MCF 10A (cell line): ENCODE measurements at regions not wholly inside any gene's neighbourhood (a gene's known extent, or its start where the extent isn't known, plus 50 kb on each side); places are given as distances from the start of the nearest gene placed in this dataset.

Experiments used
- BruUV-seq: library from RNA; stranded (reverse); fragments of 400-500 nt; replicated peaks from 2 replicates; lab custom pipeline; 2021; lab: Mats Ljungman, UMichigan
- CTCF ChIA-PET: fragments of 300-600 bp; sonication (Branson Sonifier 250); formaldehyde crosslinking; extraction: SDS; loops from one replicate; lab custom pipeline; 2021; ENCODE audit warnings: antibody characterized with exemption, inconsistent platforms; lab: Yijun Ruan, JAX
- POLR2A ChIA-PET: fragments of 300-600, 350-650 bp; sonication (Branson Sonifier 250); formaldehyde crosslinking; extraction: SDS; loops from one replicate; lab custom pipeline; 2020; ENCODE audit warnings: antibody characterized with exemption, inconsistent platforms; lab: Yijun Ruan, JAX
- DNase-seq: peaks from one replicate; pipeline ENCODE4 v3.0.0-alpha.2; 2018; ENCODE audit not compliant: unreplicated experiment
- H3K27ac Mint-ChIP-seq: one replicate; pipeline ENCODE4 v1.8.0; 2022; ENCODE audit warnings: mild to moderate bottlenecking, low read depth, mixed read lengths; ENCODE audit not compliant: unreplicated experiment
- H3K27me3 Mint-ChIP-seq: one replicate; pipeline ENCODE4 v1.8.0; 2022; ENCODE audit warnings: mixed read lengths; ENCODE audit not compliant: insufficient read depth, unreplicated experiment
- H3K36me3 Mint-ChIP-seq: one replicate; pipeline ENCODE4 v1.8.0; 2022; ENCODE audit warnings: mild to moderate bottlenecking, moderate library complexity, mixed read lengths; ENCODE audit not compliant: insufficient read depth, unreplicated experiment
- H3K4me1 Mint-ChIP-seq: one replicate; pipeline ENCODE4 v1.8.0; 2022; ENCODE audit warnings: mixed read lengths; ENCODE audit not compliant: insufficient read depth, unreplicated experiment
- H3K4me3 Mint-ChIP-seq: one replicate; pipeline ENCODE4 v1.8.0; 2022; ENCODE audit warnings: mild to moderate bottlenecking, moderate library complexity, mixed read lengths; ENCODE audit not compliant: unreplicated experiment
- H3K9me3 Mint-ChIP-seq: one replicate; pipeline ENCODE4 v1.8.0; 2022; ENCODE audit warnings: mixed read lengths; ENCODE audit not compliant: unreplicated experiment
- intact Hi-C: fragments of 100-400 bp; cut with micrococcal nuclease; formaldehyde crosslinking; loops from 2 replicates; pipeline ENCODE4 v1.14.1; 2022
- TF ChIP-seq, protein P1 (sequence below): fragments of 200-600 bp; IDR thresholded peaks from one replicate; pipeline ENCODE4 v1.8.0; 2022; ENCODE audit warnings: antibody characterized with exemption, mild to moderate bottlenecking; ENCODE audit not compliant: unreplicated experiment

DNA sequence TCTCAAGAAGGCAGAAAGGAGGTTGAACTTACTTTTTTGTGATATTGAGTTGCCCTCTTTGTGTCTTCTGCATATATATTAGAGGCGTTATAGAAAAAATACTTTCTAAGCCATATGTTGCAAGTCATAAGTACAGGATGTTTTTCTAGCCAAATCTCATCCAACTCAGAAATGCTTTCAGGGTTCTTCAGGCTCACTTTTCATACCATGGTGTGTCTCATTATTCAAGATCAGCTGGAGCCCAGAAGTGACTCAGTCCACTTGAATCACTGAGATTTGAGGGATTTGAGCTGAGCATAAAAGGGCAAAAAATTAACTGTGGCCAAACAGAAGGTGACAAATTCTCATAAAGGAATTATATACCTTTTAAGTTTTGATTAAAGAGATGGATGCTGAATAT, 157.3 kb downstream of the WNT5A start:
- no TSS peak for BruUV-seq
- no peak overlapping the region for H3K4me3 Mint-ChIP-seq
- H3K9me3 Mint-ChIP-seq, result peaks cover 5% of the 10 kb centered on the region
- H3K36me3 Mint-ChIP-seq, result no peaks in the 10 kb centered on the region
- ChIA-PET POLR2A (interaction anchor here (1.5 kb wide), 1 partner anchor 32 kb away, joined by 3 read pairs; no protein-coding TSS in a partner anchor), CTCF (interaction anchor here (0.6 to 1.6 kb wide), 4 partner anchors 16 to 659 kb away, joined by 3 to 6 read pairs (median 4); no protein-coding TSS in a partner anchor)
- TF ChIP-seq, protein P1, sequence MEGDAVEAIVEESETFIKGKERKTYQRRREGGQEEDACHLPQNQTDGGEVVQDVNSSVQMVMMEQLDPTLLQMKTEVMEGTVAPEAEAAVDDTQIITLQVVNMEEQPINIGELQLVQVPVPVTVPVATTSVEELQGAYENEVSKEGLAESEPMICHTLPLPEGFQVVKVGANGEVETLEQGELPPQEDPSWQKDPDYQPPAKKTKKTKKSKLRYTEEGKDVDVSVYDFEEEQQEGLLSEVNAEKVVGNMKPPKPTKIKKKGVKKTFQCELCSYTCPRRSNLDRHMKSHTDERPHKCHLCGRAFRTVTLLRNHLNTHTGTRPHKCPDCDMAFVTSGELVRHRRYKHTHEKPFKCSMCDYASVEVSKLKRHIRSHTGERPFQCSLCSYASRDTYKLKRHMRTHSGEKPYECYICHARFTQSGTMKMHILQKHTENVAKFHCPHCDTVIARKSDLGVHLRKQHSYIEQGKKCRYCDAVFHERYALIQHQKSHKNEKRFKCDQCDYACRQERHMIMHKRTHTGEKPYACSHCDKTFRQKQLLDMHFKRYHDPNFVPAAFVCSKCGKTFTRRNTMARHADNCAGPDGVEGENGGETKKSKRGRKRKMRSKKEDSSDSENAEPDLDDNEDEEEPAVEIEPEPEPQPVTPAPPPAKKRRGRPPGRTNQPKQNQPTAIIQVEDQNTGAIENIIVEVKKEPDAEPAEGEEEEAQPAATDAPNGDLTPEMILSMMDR, result no peak
- H3K27me3 Mint-ChIP-seq, result no peaks in the 10 kb centered on the region
- DNase-seq, result peak; percentile 82
- peak overlapping the region; percentile 93 for H3K27ac Mint-ChIP-seq
- intact Hi-C loops, result loop anchor here (2.0 to 10.0 kb wide), 6 partner anchors 87 to 445 kb away; no protein-coding TSS in a partner anchor
- peaks cover 35% of the 10 kb centered on the region for H3K4me1 Mint-ChIP-seq

- ChIA-PET POLR2A (no interaction called here), CTCF (interaction anchor here (0.5 to 0.7 kb wide), 2 partner anchors 10 to 236 kb away, joined by 3 read pairs; no protein-coding TSS in a partner anchor)
- H3K4me3 Mint-ChIP-seq, result no peak overlapping the region
- peaks cover 35% of the 10 kb centered on the region for H3K4me1 Mint-ChIP-seq
- H3K27me3 Mint-ChIP-seq, result no peaks in the 10 kb centered on the region
- TF ChIP-seq, protein P1, result no peak
- DNase-seq, result no peak
- H3K9me3 Mint-ChIP-seq, result peaks cover 5% of the 10 kb centered on the region
- H3K27ac Mint-ChIP-seq, result no peak overlapping the region
- no peaks in the 10 kb centered on the region for H3K36me3 Mint-ChIP-seq
- BruUV-seq, result no TSS peak
- intact Hi-C loops, result loop anchor here (5.0 kb wide), 1 partner anchor 90 kb away; no protein-coding TSS in a partner anchor
These were observed 159.8 kb downstream of the WNT5A start for GRCh38 chr3:55327131-55327920.

GRCh38 chr3:55322638-55323037, 164.5 kb downstream of the WNT5A start:
- TF ChIP-seq, protein P1, result no peak
- no TSS peak for BruUV-seq
- H3K4me3 Mint-ChIP-seq, result no peak overlapping the region

GRCh38 chr3:55320928-55321327, 166.2 kb downstream of the WNT5A start:
- peaks cover 5% of the 10 kb centered on the region for H3K4me1 Mint-ChIP-seq
- ChIA-PET POLR2A (interaction anchor here (0.5 kb wide), 1 partner anchor 10 kb away, joined by 5 read pairs; no protein-coding TSS in a partner anchor), CTCF (no interaction called here)
- DNase-seq, result no peak
- no peak overlapping the region for H3K4me3 Mint-ChIP-seq
- no peaks in the 10 kb centered on the region for H3K36me3 Mint-ChIP-seq
- BruUV-seq, result no TSS peak
- peaks cover 7% of the 10 kb centered on the region for H3K9me3 Mint-ChIP-seq
- TF ChIP-seq, protein P1, result no peak
- no peaks in the 10 kb centered on the region for H3K27me3 Mint-ChIP-seq
- intact Hi-C loops, result no loop called here
- no peak overlapping the region for H3K27ac Mint-ChIP-seq

More at GRCh38 chr3:55322638-55323037, 164.5 kb downstream of the WNT5A start:
- H3K27ac Mint-ChIP-seq, result no peak overlapping the region
- no peaks in the 10 kb centered on the region for H3K36me3 Mint-ChIP-seq
- intact Hi-C loops, result no loop called here
- POLR2A ChIA-PET, result interaction anchor here (0.6 to 0.7 kb wide), 2 partner anchors 40 to 114 kb away, joined by 3 read pairs; no protein-coding TSS in a partner anchor
- CTCF ChIA-PET, result no interaction called here
- DNase-seq, result no peak
- no peaks in the 10 kb centered on the region for H3K27me3 Mint-ChIP-seq
- peaks cover 12% of the 10 kb centered on the region for H3K9me3 Mint-ChIP-seq
- H3K4me1 Mint-ChIP-seq, result peaks cover 12% of the 10 kb centered on the region
